Spleen (tissue), 11 donors: ENCODE measurements at regions not wholly inside any gene's neighbourhood (a gene's known extent, or its start where the extent isn't known, plus 50 kb on each side); places are given as distances from the start of the nearest gene placed in this dataset.

Experiments
- DNase-seq: peaks from one replicate; pipeline ENCODE4 v3.0.0-alpha.2; 2020
- H3K27ac ChIP-seq, 8 donors: fragments of 200-600 bp; sonication (generic) in 7 of 8; 1 replicate in 4 of 8; 2 replicates in 4 of 8; pipeline versions ENCODE4 v1.5.0 to v1.8.0; 2016 to 2021; ENCODE audit warnings: inconsistent platforms in 4 of 8, mild to moderate bottlenecking in 4 of 8, moderate library complexity in 1 of 8
- H3K27me3 ChIP-seq, 7 donors: fragments of 200-600 bp; sonication (generic) in 6 of 7; replicated peaks in 1 of 7; 1 replicate in 4 of 7; 2 replicates in 3 of 7; pipeline versions ENCODE4 v1.5.0 to v1.8.0; 2016 to 2021; ENCODE audit warnings: inconsistent platforms in 3 of 7, mild to moderate bottlenecking in 1 of 7
- H3K36me3 ChIP-seq, 6 donors: fragments of 200-600 bp; sonication (generic) in 5 of 6; 1 replicate in 4 of 6; 2 replicates in 2 of 6; pipeline versions ENCODE4 v1.5.0 to v1.8.0; 2016 to 2021; ENCODE audit warnings: inconsistent platforms in 2 of 6
- H3K4me1 ChIP-seq, 6 donors: fragments of 200-600 bp; sonication (generic) in 5 of 6; 1 replicate in 3 of 6; 2 replicates in 3 of 6; pipeline versions ENCODE4 v1.5.0 to v1.8.0; 2016 to 2021; ENCODE audit warnings: inconsistent platforms in 3 of 6
- H3K4me3 ChIP-seq, 8 donors: fragments of 200-600 bp; sonication (generic) in 7 of 8; 1 replicate in 4 of 8; 2 replicates in 4 of 8; pipeline versions ENCODE4 v1.5.0 to v1.8.0; 2016 to 2021; ENCODE audit warnings: inconsistent platforms in 4 of 8, mild to moderate bottlenecking in 4 of 8, moderate library complexity in 2 of 8
- H3K9me3 ChIP-seq, 8 donors: fragments of 200-600 bp; sonication (generic) in 7 of 8; 1 replicate in 4 of 8; 2 replicates in 4 of 8; pipeline versions ENCODE4 v1.5.0 to v1.8.0; 2016 to 2021; ENCODE audit warnings: inconsistent platforms in 4 of 8
- CTCF ChIP-seq, 11 experiments: fragments of 200-600 bp in 7 of 11; fragments of 450-650 bp in 4 of 11; sonication (generic) in 4 of 11; IDR thresholded peaks in 8 of 11; conservative IDR thresholded peaks in 3 of 11; 1 replicate in 7 of 11; 2 replicates in 4 of 11; pipeline versions ENCODE4 v1.4.0 to v1.8.0; 2016 to 2021; ENCODE audit warnings: antibody characterized with exemption in 11 of 11, inconsistent platforms in 4 of 11, mild to moderate bottlenecking in 1 of 11
- POLR2A ChIP-seq, 3 donors: fragments of 450-650 bp; IDR thresholded peaks; one replicate each; pipeline ENCODE4 v1.5.1; 2017; ENCODE audit warnings: antibody characterized with exemption in 3 of 3, mild to moderate bottlenecking in 1 of 3
- POLR2AphosphoS5 ChIP-seq, 3 donors: sonication (generic); formaldehyde crosslinking; IDR thresholded peaks; one replicate each; pipeline ENCODE4 v1.5.1; 2017; ENCODE audit warnings: antibody characterized with exemption in 3 of 3
- WGBS, 5 donors: extraction: QIAGEN DNeasy Blood & Tissue Kit in 3 of 5; methylation state at CpG; one replicate each; pipeline versions ENCODE4 v1.1.5 to v1.1.7; 2013 to 2018; 5-methylcytosine and 5-hydroxymethylcytosine counted together
- intact Hi-C: fragments of 100-400 bp; cut with DNase I; formaldehyde crosslinking; loops from one replicate; pipeline ENCODE4 v1.15.0; 2023; ENCODE audit warnings: low total_unique reads
- donor health status: healthy with polysubstance abuse.
- donor health status: DM: no; HTN: no; CAD: no; lungs with moderate emphysema.
- donor health status: DM: no; HTN: no; CAD: no.
- donor health status: Bipolar disorder and iron deficiency.
- donor health status: healthy.
- donor health status: DM: no; HTN: no; CAD: no.
- donor health status: DM: yes; HTN: yes; CAD: no.

- H3K4me1 ChIP-seq = no peaks in the 10 kb centered on the region
- no peaks in the 10 kb centered on the region for H3K9me3 ChIP-seq
- 84 to 94% (median 91%) methylated on average over 11 of the region's 11 CpGs for WGBS, 5 donors
- DNase-seq = no peak
- H3K27ac ChIP-seq = no peak overlapping the region
- intact Hi-C loops = no loop called here
- TF ChIP-seq POLR2A (IDR thresholded peaks at IDR 0.05) (no peak), CTCF (IDR thresholded peaks at IDR 0.05 in 8 of 11, conservative IDR thresholded peaks at IDR 0.05 in 3 of 11) (no peak), POLR2AphosphoS5 (IDR thresholded peaks at IDR 0.05) (no peak)
- peaks cover 0 to 52% (median 7%) of the 10 kb centered on the region in 6 donors for H3K36me3 ChIP-seq
- H3K4me3 ChIP-seq = no peak overlapping the region
- H3K27me3 ChIP-seq = no peaks in the 10 kb centered on the region
These were observed 73.8 kb upstream of the METRNL start for GRCh38 chr17:83005639-83006038.

GRCh38 chr17:83006515-83007455, 72.6 kb upstream of the METRNL start:
- 87 to 93% (median 93%) methylated on average over 27 to 38 of the region's 38 CpGs for WGBS, 5 donors
- intact Hi-C loops = no loop called here
- peaks cover 0 to 56% (median 7%) of the 10 kb centered on the region in 6 donors for H3K36me3 ChIP-seq
- no peak overlapping the region for H3K4me3 ChIP-seq
- H3K9me3 ChIP-seq = no peaks in the 10 kb centered on the region
- DNase-seq = no peak
- no peaks in the 10 kb centered on the region for H3K27me3 ChIP-seq
- H3K27ac ChIP-seq = no peak overlapping the region
- H3K4me1 ChIP-seq = no peaks in the 10 kb centered on the region
- TF ChIP-seq POLR2A (IDR thresholded peaks at IDR 0.05) (no peak), POLR2AphosphoS5 (IDR thresholded peaks at IDR 0.05) (no peak), CTCF (IDR thresholded peaks at IDR 0.05 in 8 of 11, conservative IDR thresholded peaks at IDR 0.05 in 3 of 11) (no peak)

- WGBS, 5 donors = 86 to 91% (median 90%) methylated on average over 33 of the region's 33 CpGs
- Histone ChIP-seq H3K27me3 (no peaks in the 10 kb centered on the region), H3K4me1 (no peaks in the 10 kb centered on the region), H3K4me3 (no peak overlapping the region), H3K36me3 (peaks cover 0 to 50% (median 7%) of the 10 kb centered on the region in 6 donors), H3K27ac (no peak overlapping the region), H3K9me3 (no peaks in the 10 kb centered on the region)
- no peak for DNase-seq
- intact Hi-C loops = no loop called here
- no peak for TF ChIP-seq CTCF (IDR thresholded peaks at IDR 0.05 in 8 of 11, conservative IDR thresholded peaks at IDR 0.05 in 3 of 11)
- TF ChIP-seq POLR2AphosphoS5 (IDR thresholded peaks at IDR 0.05) = no peak
- no peak for TF ChIP-seq POLR2A (IDR thresholded peaks at IDR 0.05)
These were observed 71.8 kb upstream of the METRNL start for GRCh38 chr17:83007504-83008185.

- H3K36me3 ChIP-seq = peaks cover 0 to 50% (median 7%) of the 10 kb centered on the region in 6 donors
- H3K4me1 ChIP-seq = no peaks in the 10 kb centered on the region
These were observed 71.3 kb upstream of the METRNL start for GRCh38 chr17:83008186-83008510.

More at GRCh38 chr17:83008186-83008510, 71.3 kb upstream of the METRNL start:
- 92 to 96% (median 96%) methylated on average over 9 of the region's 9 CpGs for WGBS, 5 donors
- intact Hi-C loops = no loop called here
- no peak overlapping the region for H3K4me3 ChIP-seq
- TF ChIP-seq CTCF (IDR thresholded peaks at IDR 0.05 in 8 of 11, conservative IDR thresholded peaks at IDR 0.05 in 3 of 11) = no peak
- TF ChIP-seq POLR2A (IDR thresholded peaks at IDR 0.05) = no peak
- no peak for TF ChIP-seq POLR2AphosphoS5 (IDR thresholded peaks at IDR 0.05)
- H3K9me3 ChIP-seq = no peaks in the 10 kb centered on the region
- no peak for DNase-seq
- no peak overlapping the region for H3K27ac ChIP-seq
- no peaks in the 10 kb centered on the region for H3K27me3 ChIP-seq
